HG03558 (cell line): ENCODE measurements at regions not wholly inside any gene's neighbourhood (a gene's known extent, or its start where the extent isn't known, plus 50 kb on each side); places are given as distances from the start of the nearest gene placed in this dataset.

Experiments
- ATAC-seq: cut with Tn5 transposase; IDR thresholded peaks from one replicate; pipeline ENCODE4 v1.9.1; 2021; ENCODE audit warnings: moderate number of reproducible peaks; ENCODE audit not compliant: unreplicated experiment; ENCODE audit errors: extremely low read depth

GRCh38 chr1:182200025-182200812 is 138.7 kb upstream of the ZNF648 start:
- ATAC-seq: no peak

- no peak for ATAC-seq
Observed at GRCh38 chr1:182198006-182198605, 136.6 kb upstream of the ZNF648 start.

- ATAC-seq: no peak
Observed at GRCh38 chr1:182196897-182197870, 135.7 kb upstream of the ZNF648 start.

- no peak for ATAC-seq
Observed at GRCh38 chr1:182195733-182196132, 134.2 kb upstream of the ZNF648 start.

- ATAC-seq: no peak
Observed at GRCh38 chr1:182193908-182194550, 132.5 kb upstream of the ZNF648 start.

GRCh38 chr1:182192966-182193365 is 131.5 kb upstream of the ZNF648 start:
- no peak for ATAC-seq

- ATAC-seq: no peak
Observed at GRCh38 chr1:182192215-182192614, 130.7 kb upstream of the ZNF648 start.

GRCh38 chr1:182191381-182192115 is 130.0 kb upstream of the ZNF648 start:
- ATAC-seq: no peak

- ATAC-seq: no peak
Observed at GRCh38 chr1:182189535-182190066, 128.1 kb upstream of the ZNF648 start.

GRCh38 chr1:182186757-182187146 is 125.2 kb upstream of the ZNF648 start:
- ATAC-seq: no peak

GRCh38 chr1:182185842-182186756 is 124.6 kb upstream of the ZNF648 start:
- no peak for ATAC-seq

GRCh38 chr1:182185136-182185535 is 123.6 kb upstream of the ZNF648 start:
- ATAC-seq: no peak

- no peak for ATAC-seq
Observed at GRCh38 chr1:182183606-182184005, 122.1 kb upstream of the ZNF648 start.

GRCh38 chr1:182182311-182182710 is 120.8 kb upstream of the ZNF648 start:
- no peak for ATAC-seq

GRCh38 chr1:182181167-182181572 is 119.7 kb upstream of the ZNF648 start:
- ATAC-seq: no peak

GRCh38 chr1:182175361-182175931 is 113.9 kb upstream of the ZNF648 start:
- no peak for ATAC-seq

GRCh38 chr1:182174513-182174855 is 113.0 kb upstream of the ZNF648 start:
- ATAC-seq: no peak
